T follicular helper cell (primary cell): ENCODE measurements at regions not wholly inside any gene's neighbourhood (a gene's known extent, or its start where the extent isn't known, plus 50 kb on each side); places are given as distances from the start of the nearest gene placed in this dataset.

Source experiments
- DNase-seq: peaks from one replicate; pipeline ENCODE4 v3.0.0-alpha.2; 2020; ENCODE audit warnings: low read depth

DNA sequence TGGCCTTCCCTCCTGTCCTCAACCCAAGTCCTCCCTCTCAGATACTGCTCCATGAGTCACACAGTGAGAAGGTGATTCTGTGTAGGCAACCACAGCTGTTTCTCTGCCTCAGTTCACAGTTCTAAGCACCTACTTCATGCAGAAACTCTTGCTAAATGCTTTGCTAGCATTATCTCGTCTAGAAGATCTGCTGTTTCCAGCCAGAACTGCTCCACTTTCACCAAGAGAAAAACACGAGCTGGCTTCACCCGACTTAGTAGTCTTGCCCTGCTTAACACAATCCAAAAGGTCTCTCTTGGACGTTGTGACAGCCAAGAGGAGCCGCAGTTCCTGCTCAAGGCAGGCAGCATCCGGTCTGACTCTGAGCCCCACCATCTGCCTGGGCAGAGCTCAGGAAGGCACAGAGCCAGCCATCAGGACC is 272.1 kb downstream of the UACA start:
- DNase-seq: no peak

- no peak for DNase-seq
Measured at GRCh38 chr15:70490838-70491155, 272.6 kb downstream of the UACA start.

GRCh38 chr15:70490148-70490837 is 273.1 kb downstream of the UACA start:
- no peak for DNase-seq

DNA sequence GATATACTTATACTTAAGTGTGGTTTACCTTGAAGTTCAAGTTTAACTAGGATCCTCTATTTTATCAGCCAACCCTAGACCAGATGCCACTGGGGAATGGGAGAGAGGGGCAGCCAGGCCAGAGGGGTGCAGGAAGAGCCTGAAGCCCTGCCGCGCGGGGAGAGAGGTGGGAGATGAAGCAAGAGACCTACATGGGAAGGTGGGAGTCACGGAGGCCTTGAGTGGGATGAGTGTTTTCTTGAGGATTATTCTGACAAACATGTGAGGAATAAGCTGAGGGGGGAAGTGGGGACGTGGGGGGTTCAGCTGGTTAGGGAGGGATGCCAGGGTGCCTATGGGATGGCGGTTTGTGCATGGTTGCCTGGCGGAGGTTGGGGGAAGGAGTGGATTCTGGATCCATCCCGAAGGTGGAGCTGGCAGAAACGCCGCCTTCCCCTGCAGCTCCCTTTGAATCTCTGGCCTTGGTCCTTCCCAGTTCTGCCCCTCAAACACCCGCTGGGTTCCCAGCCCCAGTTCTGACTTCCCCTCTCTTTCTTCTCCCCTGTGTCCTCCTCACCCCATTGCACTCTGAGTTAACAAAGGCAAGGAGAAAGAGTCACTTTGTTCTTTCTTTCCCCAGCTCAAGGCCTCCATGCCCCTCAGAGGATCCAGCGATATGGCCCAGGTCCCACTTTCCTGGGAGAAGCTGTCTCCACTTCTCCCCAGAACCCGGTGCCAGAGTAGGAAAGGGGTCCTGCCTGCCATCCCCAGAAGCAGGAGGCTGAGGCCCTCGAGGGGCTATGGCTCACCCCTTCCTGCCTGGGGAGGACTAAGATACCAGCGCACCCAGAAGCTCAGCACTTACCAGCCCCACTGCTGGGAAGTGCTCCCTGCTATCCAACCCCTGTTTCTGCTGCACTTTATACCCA is 274.2 kb downstream of the UACA start:
- DNase-seq: no peak

DNA sequence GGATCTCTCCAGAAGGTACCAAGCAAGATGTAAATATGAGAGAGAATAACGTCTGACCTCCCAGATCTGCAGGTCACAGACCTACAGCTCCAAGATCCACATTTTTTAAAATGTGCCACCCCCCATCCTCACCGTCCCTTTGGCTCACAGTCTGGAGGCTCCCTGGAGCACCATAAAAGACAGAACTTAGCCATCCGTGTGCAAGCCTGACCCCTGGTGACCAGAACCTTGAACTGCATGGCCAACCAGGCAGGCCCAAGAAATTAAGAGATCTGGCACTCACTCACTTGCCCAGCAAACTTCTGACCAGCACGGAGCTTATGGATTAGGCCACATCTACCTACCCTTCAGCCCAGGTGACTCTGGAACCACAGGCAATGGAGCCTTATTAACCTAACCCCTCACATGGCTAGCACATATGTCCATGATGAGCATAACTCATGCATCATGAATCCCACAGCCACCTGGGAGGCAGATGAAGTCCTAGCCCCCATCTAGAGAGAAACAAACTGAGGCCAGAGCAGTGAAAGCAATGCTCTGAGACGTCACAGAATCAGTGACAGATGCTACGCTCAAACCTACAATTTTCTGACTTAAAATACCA is 275.3 kb downstream of the UACA start:
- peak; percentile 54 for DNase-seq

DNA sequence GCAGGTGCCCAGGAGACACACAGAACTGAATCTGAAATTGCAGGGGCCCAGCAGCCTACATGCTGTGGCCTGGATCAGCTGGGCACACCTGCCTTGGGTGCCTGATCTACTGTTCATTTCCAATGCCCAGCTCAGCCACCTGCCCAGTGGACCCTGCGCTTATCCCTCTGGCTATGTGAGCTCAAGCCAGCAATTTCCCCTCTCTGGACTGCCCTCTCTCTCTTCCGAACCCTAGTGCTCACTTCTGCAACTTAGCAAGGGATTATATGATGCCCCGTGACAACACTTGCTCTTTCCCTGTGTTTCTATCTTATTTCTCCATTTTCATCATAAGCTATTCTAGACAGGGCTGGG is 276.0 kb downstream of the UACA start:
- DNase-seq: no peak

GRCh38 chr15:70486451-70487386 is 276.6 kb downstream of the UACA start:
- no peak for DNase-seq

GRCh38 chr15:70486012-70486411 is 277.3 kb downstream of the UACA start:
- no peak for DNase-seq

DNA sequence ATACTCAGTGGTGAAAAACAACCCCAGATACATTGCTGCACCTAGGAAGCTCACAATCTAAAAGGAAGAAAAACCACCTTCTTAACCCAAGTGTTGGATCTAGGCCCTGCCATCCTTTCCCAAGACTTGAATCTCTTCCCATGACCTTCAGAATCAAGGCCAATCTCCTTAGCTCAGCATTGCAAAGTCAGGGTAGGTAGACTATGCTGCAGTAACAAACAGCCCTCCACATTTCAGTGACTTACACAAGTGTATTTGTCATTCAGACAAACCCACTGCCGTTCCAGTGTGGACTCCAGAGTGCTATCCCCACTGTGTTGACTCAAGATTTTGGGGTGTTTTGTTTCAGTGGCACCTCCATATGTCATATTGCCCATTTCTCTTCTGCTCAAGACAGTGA is 278.4 kb downstream of the UACA start:
- no peak for DNase-seq

- no peak for DNase-seq
Measured at GRCh38 chr15:70483513-70483912, 279.8 kb downstream of the UACA start.

GRCh38 chr15:70480196-70480856 is 283.0 kb downstream of the UACA start:
- no peak for DNase-seq

- DNase-seq: no peak
Measured at GRCh38 chr15:70479785-70480184, 283.6 kb downstream of the UACA start.

- DNase-seq: no peak
Measured at GRCh38 chr15:70479056-70479455, 284.3 kb downstream of the UACA start.

DNA sequence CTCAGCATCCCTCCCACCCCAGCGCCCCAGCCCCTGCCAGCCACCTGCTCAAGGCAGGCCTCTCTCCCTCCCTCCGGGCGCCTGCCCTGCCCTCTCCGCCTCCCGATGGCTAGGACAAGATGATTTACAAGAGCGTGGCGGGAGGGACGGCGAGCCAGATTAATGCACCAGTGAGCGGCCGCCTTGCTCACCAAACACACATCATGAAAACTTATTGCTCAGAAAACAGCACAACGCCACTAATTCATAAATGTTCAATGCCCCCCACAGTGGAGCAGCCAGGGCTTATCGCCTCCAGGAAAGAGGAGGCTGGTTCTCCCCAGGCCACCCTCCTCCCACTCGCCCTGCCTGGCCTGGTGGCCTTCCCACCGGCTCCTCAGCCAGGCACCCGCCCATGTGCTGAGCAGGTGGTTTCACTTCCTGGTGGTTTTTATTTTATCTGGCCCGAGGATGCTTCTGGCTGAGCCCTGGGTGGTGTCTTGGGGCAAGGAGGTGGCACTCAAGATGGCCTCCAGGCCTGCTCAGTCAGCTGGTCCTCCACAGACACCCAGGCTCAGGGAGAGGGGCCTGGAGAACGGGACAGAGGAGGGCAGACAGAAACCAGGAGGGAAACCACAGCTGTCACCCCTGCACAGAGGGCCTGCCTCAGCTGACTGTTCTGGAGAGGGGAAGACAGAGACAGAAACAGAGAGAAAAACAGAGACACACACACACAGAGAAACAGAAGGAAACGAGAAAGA is 284.9 kb downstream of the UACA start:
- DNase-seq: no peak

- DNase-seq: no peak
Measured at GRCh38 chr15:70477750-70478250, 285.6 kb downstream of the UACA start.

DNA sequence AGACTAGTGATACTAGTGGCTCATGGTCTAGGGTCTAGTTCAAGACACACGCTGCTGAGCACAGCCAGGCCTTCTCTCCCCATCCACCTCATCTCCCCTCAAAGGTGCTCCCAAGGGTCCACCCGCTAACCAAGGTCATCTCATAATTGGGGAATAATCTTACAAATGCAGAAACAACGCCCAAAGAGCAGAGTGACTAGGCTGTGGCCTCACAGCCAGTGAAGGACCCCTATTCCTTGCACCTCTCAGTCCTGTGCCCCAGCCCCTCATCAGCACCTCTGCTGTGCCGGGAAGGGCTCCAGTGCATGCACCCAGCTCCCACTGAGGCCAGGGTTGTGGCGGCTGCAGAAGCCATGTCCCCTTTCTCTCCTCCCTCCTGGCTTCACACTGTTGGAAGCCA is 286.9 kb downstream of the UACA start:
- DNase-seq: no peak

GRCh38 chr15:70475921-70476320 is 287.4 kb downstream of the UACA start:
- DNase-seq: no peak

GRCh38 chr15:70475407-70475781 is 288.0 kb downstream of the UACA start:
- DNase-seq: no peak

- DNase-seq: no peak
Measured at GRCh38 chr15:70474471-70475406, 288.6 kb downstream of the UACA start.
